ENCODE measurements at regions not wholly inside any gene's neighbourhood (a gene's known extent, or its start where the extent isn't known, plus 50 kb on each side); places are given as distances from the start of the nearest gene placed in this dataset.

- Mint-ChIP-seq H3K4me1 (no peaks in the 10 kb centered on the region), H3K27me3 (no peaks in the 10 kb centered on the region), H3K4me3 (no peak overlapping the region), H3K36me3 (no peaks in the 10 kb centered on the region), H3K9me3 (no peaks in the 10 kb centered on the region), H3K27ac (no peak overlapping the region)
- no peak for DNase-seq
These were observed 154.2 kb downstream of the DLL1 start for GRCh38 chr6:170136541-170137175.

GRCh38 chr6:170135821-170136471 lies 154.9 kb downstream of the DLL1 start:
- no peaks in the 10 kb centered on the region for H3K36me3 Mint-ChIP-seq
- no peaks in the 10 kb centered on the region for H3K4me1 Mint-ChIP-seq
- no peak overlapping the region for H3K27ac Mint-ChIP-seq
- DNase-seq, result no peak
- no peaks in the 10 kb centered on the region for H3K9me3 Mint-ChIP-seq
- H3K4me3 Mint-ChIP-seq, result no peak overlapping the region
- H3K27me3 Mint-ChIP-seq, result no peaks in the 10 kb centered on the region

GRCh38 chr6:170135461-170135820 lies 155.4 kb downstream of the DLL1 start:
- no peak overlapping the region for H3K4me3 Mint-ChIP-seq
- H3K4me1 Mint-ChIP-seq, result no peaks in the 10 kb centered on the region
- H3K27me3 Mint-ChIP-seq, result no peaks in the 10 kb centered on the region

GRCh38 chr6:170134471-170135440 lies 156.1 kb downstream of the DLL1 start:
- Mint-ChIP-seq H3K27me3 (no peaks in the 10 kb centered on the region), H3K27ac (no peak overlapping the region), H3K4me1 (no peaks in the 10 kb centered on the region), H3K4me3 (no peak overlapping the region), H3K36me3 (no peaks in the 10 kb centered on the region), H3K9me3 (no peaks in the 10 kb centered on the region)
- DNase-seq, result no peak

More at GRCh38 chr6:170135461-170135820, 155.4 kb downstream of the DLL1 start:
- Mint-ChIP-seq H3K36me3 (no peaks in the 10 kb centered on the region), H3K27ac (no peak overlapping the region), H3K9me3 (no peaks in the 10 kb centered on the region)
- DNase-seq, result no peak

- no peak for DNase-seq
- H3K9me3 Mint-ChIP-seq, result no peaks in the 10 kb centered on the region
- H3K27me3 Mint-ChIP-seq, result no peaks in the 10 kb centered on the region
- no peak overlapping the region for H3K4me3 Mint-ChIP-seq
- no peak overlapping the region for H3K27ac Mint-ChIP-seq
- H3K36me3 Mint-ChIP-seq, result no peaks in the 10 kb centered on the region
- no peaks in the 10 kb centered on the region for H3K4me1 Mint-ChIP-seq
These were observed 156.8 kb downstream of the DLL1 start for GRCh38 chr6:170134031-170134470.

GRCh38 chr6:170132561-170132991 lies 158.3 kb downstream of the DLL1 start:
- Mint-ChIP-seq H3K4me3 (no peak overlapping the region), H3K27me3 (no peaks in the 10 kb centered on the region), H3K36me3 (no peaks in the 10 kb centered on the region), H3K27ac (no peak overlapping the region), H3K9me3 (no peaks in the 10 kb centered on the region), H3K4me1 (no peaks in the 10 kb centered on the region)
- DNase-seq, result no peak

GRCh38 chr6:170132011-170132521 lies 158.8 kb downstream of the DLL1 start:
- no peaks in the 10 kb centered on the region for H3K4me1 Mint-ChIP-seq
- H3K4me3 Mint-ChIP-seq, result no peak overlapping the region
- no peak overlapping the region for H3K27ac Mint-ChIP-seq
- no peak for DNase-seq
- H3K36me3 Mint-ChIP-seq, result no peaks in the 10 kb centered on the region
- no peaks in the 10 kb centered on the region for H3K9me3 Mint-ChIP-seq
- no peaks in the 10 kb centered on the region for H3K27me3 Mint-ChIP-seq

- Mint-ChIP-seq H3K27ac (no peak overlapping the region), H3K4me1 (no peaks in the 10 kb centered on the region), H3K9me3 (no peaks in the 10 kb centered on the region), H3K4me3 (no peak overlapping the region), H3K27me3 (no peaks in the 10 kb centered on the region), H3K36me3 (no peaks in the 10 kb centered on the region)
- no peak for DNase-seq
These were observed 159.5 kb downstream of the DLL1 start for GRCh38 chr6:170131351-170131750.

- no peak overlapping the region for H3K4me3 Mint-ChIP-seq
- H3K27me3 Mint-ChIP-seq, result no peaks in the 10 kb centered on the region
- H3K4me1 Mint-ChIP-seq, result no peaks in the 10 kb centered on the region
- DNase-seq, result no peak
- no peak overlapping the region for H3K27ac Mint-ChIP-seq
- H3K36me3 Mint-ChIP-seq, result no peaks in the 10 kb centered on the region
- H3K9me3 Mint-ChIP-seq, result no peaks in the 10 kb centered on the region
These were observed 160.1 kb downstream of the DLL1 start for GRCh38 chr6:170130771-170131241.

GRCh38 chr6:170130201-170130621 lies 160.7 kb downstream of the DLL1 start:
- Mint-ChIP-seq H3K9me3 (no peaks in the 10 kb centered on the region), H3K4me1 (no peaks in the 10 kb centered on the region), H3K27me3 (no peaks in the 10 kb centered on the region), H3K27ac (no peak overlapping the region), H3K36me3 (no peaks in the 10 kb centered on the region), H3K4me3 (no peak overlapping the region)
- DNase-seq, result no peak

GRCh38 chr6:170129691-170130171 lies 161.1 kb downstream of the DLL1 start:
- H3K36me3 Mint-ChIP-seq, result no peaks in the 10 kb centered on the region
- no peaks in the 10 kb centered on the region for H3K4me1 Mint-ChIP-seq
- no peak overlapping the region for H3K4me3 Mint-ChIP-seq
- H3K27me3 Mint-ChIP-seq, result no peaks in the 10 kb centered on the region
- no peak overlapping the region for H3K27ac Mint-ChIP-seq
- no peaks in the 10 kb centered on the region for H3K9me3 Mint-ChIP-seq
- no peak for DNase-seq

GRCh38 chr6:170128811-170129681 lies 161.8 kb downstream of the DLL1 start:
- Mint-ChIP-seq H3K27me3 (no peaks in the 10 kb centered on the region), H3K27ac (no peak overlapping the region), H3K9me3 (no peaks in the 10 kb centered on the region), H3K36me3 (no peaks in the 10 kb centered on the region), H3K4me1 (no peaks in the 10 kb centered on the region), H3K4me3 (no peak overlapping the region)
- no peak for DNase-seq

GRCh38 chr6:170128346-170128745 lies 162.5 kb downstream of the DLL1 start:
- no peak for DNase-seq
- H3K27me3 Mint-ChIP-seq, result no peaks in the 10 kb centered on the region
- no peaks in the 10 kb centered on the region for H3K36me3 Mint-ChIP-seq
- H3K27ac Mint-ChIP-seq, result no peak overlapping the region
- no peaks in the 10 kb centered on the region for H3K9me3 Mint-ChIP-seq
- no peak overlapping the region for H3K4me3 Mint-ChIP-seq
- no peaks in the 10 kb centered on the region for H3K4me1 Mint-ChIP-seq

GRCh38 chr6:170127151-170127550 lies 163.7 kb downstream of the DLL1 start:
- Mint-ChIP-seq H3K36me3 (no peaks in the 10 kb centered on the region), H3K4me3 (no peak overlapping the region), H3K9me3 (no peaks in the 10 kb centered on the region), H3K27ac (no peak overlapping the region), H3K4me1 (no peaks in the 10 kb centered on the region), H3K27me3 (no peaks in the 10 kb centered on the region)
- no peak for DNase-seq
